ENCODE measurements at regions not wholly inside any gene's neighbourhood (a gene's known extent, or its start where the extent isn't known, plus 50 kb on each side); places are given as distances from the start of the nearest gene placed in this dataset.

GRCh38 chr16:79869304-79870015 is 268.9 kb upstream of the MAF start:
- H3K9ac ChIP-seq (ENCODE audit: low read depth, low read length): no peak overlapping the region
- no peaks in the 10 kb centered on the region for H3K9me3 ChIP-seq (ENCODE audit: insufficient read depth, low read depth, low read length)
- 92% methylated on average over 4 of the region's 4 CpGs for whole genome bisulfite sequencing
- no peaks in the 10 kb centered on the region for H3K27me3 ChIP-seq (ENCODE audit: insufficient read depth, low read length)
- no peaks in the 10 kb centered on the region for H3K36me3 ChIP-seq (ENCODE audit: insufficient read depth, low read length)
- no peak overlapping the region for H3K27ac ChIP-seq (ENCODE audit: low read depth, low read length)
- no peaks in the 10 kb centered on the region for H3K4me1 ChIP-seq (ENCODE audit: insufficient read depth, low read length)
- no peak overlapping the region for H3K4me3 ChIP-seq (ENCODE audit: low read length)

- H3K27me3 ChIP-seq (ENCODE audit: insufficient read depth, low read length): no peaks in the 10 kb centered on the region
- H3K36me3 ChIP-seq (ENCODE audit: insufficient read depth, low read length): no peaks in the 10 kb centered on the region
- no peaks in the 10 kb centered on the region for H3K9me3 ChIP-seq (ENCODE audit: insufficient read depth, low read depth, low read length)
- no peak overlapping the region for H3K9ac ChIP-seq (ENCODE audit: low read depth, low read length)
- 98% methylated on average over 2 of the region's 2 CpGs for WGBS
- no peak overlapping the region for H3K4me3 ChIP-seq (ENCODE audit: low read length)
- no peaks in the 10 kb centered on the region for H3K4me1 ChIP-seq (ENCODE audit: insufficient read depth, low read length)
- H3K27ac ChIP-seq (ENCODE audit: low read depth, low read length): no peak overlapping the region
Measured at GRCh38 chr16:79868841-79869240, 268.3 kb upstream of the MAF start.

- no peak overlapping the region for H3K4me3 ChIP-seq (ENCODE audit: low read length)
- no peaks in the 10 kb centered on the region for H3K27me3 ChIP-seq (ENCODE audit: insufficient read depth, low read length)
- no peak overlapping the region for H3K9ac ChIP-seq (ENCODE audit: low read depth, low read length)
- no peak overlapping the region for H3K27ac ChIP-seq (ENCODE audit: low read depth, low read length)
- 89% methylated on average over 3 of the region's 4 CpGs for WGBS
- no peaks in the 10 kb centered on the region for H3K4me1 ChIP-seq (ENCODE audit: insufficient read depth, low read length)
- no peaks in the 10 kb centered on the region for H3K9me3 ChIP-seq (ENCODE audit: insufficient read depth, low read depth, low read length)
- H3K36me3 ChIP-seq (ENCODE audit: insufficient read depth, low read length): no peaks in the 10 kb centered on the region
Measured at GRCh38 chr16:79867425-79867997, 267.0 kb upstream of the MAF start.

GRCh38 chr16:79865918-79866317 is 265.4 kb upstream of the MAF start:
- H3K27me3 ChIP-seq (ENCODE audit: insufficient read depth, low read length): no peaks in the 10 kb centered on the region
- H3K9me3 ChIP-seq (ENCODE audit: insufficient read depth, low read depth, low read length): no peaks in the 10 kb centered on the region
- H3K9ac ChIP-seq (ENCODE audit: low read depth, low read length): no peak overlapping the region
- no peaks in the 10 kb centered on the region for H3K4me1 ChIP-seq (ENCODE audit: insufficient read depth, low read length)
- no peak overlapping the region for H3K27ac ChIP-seq (ENCODE audit: low read depth, low read length)
- no peak overlapping the region for H3K4me3 ChIP-seq (ENCODE audit: low read length)
- WGBS: 96% methylated on average over 6 of the region's 6 CpGs
- H3K36me3 ChIP-seq (ENCODE audit: insufficient read depth, low read length): no peaks in the 10 kb centered on the region

GRCh38 chr16:79864781-79865391 is 264.3 kb upstream of the MAF start:
- Histone ChIP-seq H3K27me3 (ENCODE audit: insufficient read depth, low read length) (no peaks in the 10 kb centered on the region), H3K36me3 (ENCODE audit: insufficient read depth, low read length) (no peaks in the 10 kb centered on the region), H3K27ac (ENCODE audit: low read depth, low read length) (no peak overlapping the region), H3K4me1 (ENCODE audit: insufficient read depth, low read length) (no peaks in the 10 kb centered on the region), H3K4me3 (ENCODE audit: low read length) (no peak overlapping the region), H3K9ac (ENCODE audit: low read depth, low read length) (no peak overlapping the region), H3K9me3 (ENCODE audit: insufficient read depth, low read depth, low read length) (no peaks in the 10 kb centered on the region)
- WGBS: 95% methylated on average over 7 of the region's 7 CpGs

DNA sequence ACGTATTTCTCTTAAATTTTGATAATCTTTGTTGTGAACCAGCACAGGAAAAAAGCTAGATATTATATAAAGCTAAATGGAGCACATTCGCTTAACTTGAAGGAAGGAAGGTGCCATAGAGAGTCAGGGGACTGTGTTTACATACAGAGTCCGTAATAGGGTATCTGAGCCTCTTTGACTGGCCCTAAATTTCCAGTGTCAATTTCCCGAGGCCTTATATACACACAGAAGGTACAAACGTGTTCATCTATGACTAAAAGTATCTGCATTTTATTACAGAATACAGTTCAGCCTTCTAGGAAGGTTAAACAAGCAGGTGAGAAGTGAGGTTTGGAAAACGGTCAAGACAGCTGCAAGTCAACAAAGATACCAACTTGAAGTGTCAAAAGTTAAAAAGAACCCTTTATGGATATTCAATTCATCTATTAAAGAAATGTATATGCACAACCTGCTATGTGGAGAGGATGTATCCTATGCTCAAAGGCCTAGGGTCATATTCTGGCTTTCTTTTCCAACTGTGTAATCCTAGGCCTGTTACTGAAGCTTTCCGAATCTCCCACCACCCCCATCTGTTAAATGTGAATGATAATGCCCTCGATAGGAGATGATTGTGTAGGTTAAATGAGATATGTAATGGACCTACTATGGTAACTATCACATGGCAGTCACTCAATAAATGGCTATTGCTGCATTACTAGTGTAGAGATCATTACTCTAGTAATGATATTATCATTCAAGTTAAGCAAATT is 263.7 kb upstream of the MAF start:
- Histone ChIP-seq H3K4me3 (ENCODE audit: low read length) (no peak overlapping the region), H3K27ac (ENCODE audit: low read depth, low read length) (no peak overlapping the region), H3K4me1 (ENCODE audit: insufficient read depth, low read length) (no peaks in the 10 kb centered on the region), H3K9ac (ENCODE audit: low read depth, low read length) (no peak overlapping the region), H3K36me3 (ENCODE audit: insufficient read depth, low read length) (no peaks in the 10 kb centered on the region), H3K9me3 (ENCODE audit: insufficient read depth, low read depth, low read length) (no peaks in the 10 kb centered on the region), H3K27me3 (ENCODE audit: insufficient read depth, low read length) (no peaks in the 10 kb centered on the region)
- 94% methylated on average over 5 of the region's 8 CpGs for WGBS

DNA sequence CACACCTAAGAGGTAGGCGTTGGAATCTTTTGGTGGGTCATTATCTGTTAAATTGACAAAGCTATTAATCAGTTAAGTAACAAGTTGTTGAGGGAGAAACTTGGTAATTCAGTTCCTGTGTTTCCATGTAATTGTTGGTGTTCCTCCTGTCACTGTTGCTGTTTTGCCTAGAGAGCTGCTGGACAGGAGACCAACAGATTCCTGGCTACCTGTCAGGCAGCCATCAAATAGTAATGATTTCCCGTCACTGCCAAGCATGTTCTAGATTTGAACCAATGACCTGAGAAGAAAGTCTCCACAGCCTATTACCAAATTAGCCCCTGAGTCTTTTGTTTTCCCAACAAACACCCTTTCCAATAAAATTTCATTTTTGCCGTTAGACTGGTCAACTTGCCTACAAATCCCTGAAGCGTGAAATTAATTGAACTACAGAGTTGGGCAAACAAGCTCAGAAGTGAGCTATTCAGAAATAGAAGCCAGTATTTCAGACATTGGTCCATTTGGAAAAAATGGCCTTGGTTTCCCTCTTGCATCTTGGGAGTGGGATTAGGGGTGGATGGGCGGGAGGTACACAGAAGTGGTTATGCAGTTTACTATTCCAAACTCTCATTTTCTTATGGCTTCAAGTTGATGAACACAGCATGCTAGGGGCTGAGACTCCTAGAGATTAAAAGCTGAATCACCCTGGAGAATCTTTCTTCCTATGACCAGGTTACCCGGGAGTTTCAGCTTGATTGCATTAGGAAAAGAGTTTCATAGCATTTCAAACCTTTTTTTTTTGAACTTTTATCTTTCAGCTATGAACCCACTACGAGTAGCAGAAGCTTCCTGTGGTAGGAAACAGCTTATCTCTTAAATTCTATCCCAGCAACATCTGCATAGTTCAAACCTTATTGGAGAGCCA is 262.8 kb upstream of the MAF start:
- Histone ChIP-seq H3K4me3 (ENCODE audit: low read length) (no peak overlapping the region), H3K9ac (ENCODE audit: low read depth, low read length) (no peak overlapping the region), H3K4me1 (ENCODE audit: insufficient read depth, low read length) (no peaks in the 10 kb centered on the region), H3K9me3 (ENCODE audit: insufficient read depth, low read depth, low read length) (no peaks in the 10 kb centered on the region), H3K36me3 (ENCODE audit: insufficient read depth, low read length) (no peaks in the 10 kb centered on the region), H3K27me3 (ENCODE audit: insufficient read depth, low read length) (no peaks in the 10 kb centered on the region), H3K27ac (ENCODE audit: low read depth, low read length) (no peak overlapping the region)
- 95% methylated on average over 6 of the region's 7 CpGs for WGBS

DNA sequence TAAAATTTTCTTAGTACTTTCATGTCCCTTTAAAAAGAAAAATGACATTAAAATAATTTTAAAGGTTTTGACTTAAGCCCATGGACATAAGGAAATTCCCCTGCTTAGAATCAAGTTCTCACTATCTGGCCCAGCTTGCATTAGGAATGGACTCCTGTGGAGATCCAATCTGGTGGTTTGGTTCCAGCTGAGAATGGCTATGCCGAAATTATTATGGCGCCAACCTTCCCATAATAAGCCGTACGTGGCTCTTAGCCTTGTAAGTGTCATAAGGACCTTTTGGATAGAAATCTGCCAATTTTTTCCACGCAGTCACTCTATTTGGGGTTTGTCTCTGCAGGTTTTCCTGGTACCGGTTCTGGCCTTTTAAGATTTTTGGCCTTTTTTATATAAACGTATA is 262.1 kb upstream of the MAF start:
- 98% methylated on average over 7 of the region's 7 CpGs for WGBS
- Histone ChIP-seq H3K9me3 (ENCODE audit: insufficient read depth, low read depth, low read length) (no peaks in the 10 kb centered on the region), H3K9ac (ENCODE audit: low read depth, low read length) (no peak overlapping the region), H3K4me3 (ENCODE audit: low read length) (no peak overlapping the region), H3K27ac (ENCODE audit: low read depth, low read length) (no peak overlapping the region), H3K27me3 (ENCODE audit: insufficient read depth, low read length) (no peaks in the 10 kb centered on the region), H3K36me3 (ENCODE audit: insufficient read depth, low read length) (no peaks in the 10 kb centered on the region), H3K4me1 (ENCODE audit: insufficient read depth, low read length) (no peaks in the 10 kb centered on the region)

DNA sequence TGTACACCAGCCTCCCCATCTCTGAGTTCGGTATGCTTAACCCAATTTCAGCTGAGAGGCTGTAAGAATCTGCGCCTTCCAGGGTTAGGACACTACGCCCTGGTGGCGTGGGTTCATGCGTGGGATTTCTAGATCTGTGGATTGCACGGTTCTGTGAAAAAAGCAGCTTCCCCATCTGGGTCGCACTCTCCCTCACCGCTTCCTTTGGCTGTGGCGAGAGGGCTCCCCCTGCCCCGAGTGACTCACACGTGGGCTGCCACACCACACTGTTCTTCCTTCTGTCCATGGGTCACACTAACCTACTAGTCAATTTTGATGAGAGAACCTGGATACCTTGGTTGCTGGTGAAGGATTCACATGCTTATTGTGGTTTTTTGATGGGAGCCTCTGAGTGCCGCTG is 256.0 kb upstream of the MAF start:
- H3K9ac ChIP-seq (ENCODE audit: low read depth, low read length): no peak overlapping the region
- 93% methylated on average over 12 of the region's 12 CpGs for WGBS
- no peaks in the 10 kb centered on the region for H3K36me3 ChIP-seq (ENCODE audit: insufficient read depth, low read length)
- peaks cover 10% of the 10 kb centered on the region; the same call in 1 of the 2 replicates for H3K9me3 ChIP-seq (ENCODE audit: insufficient read depth, low read depth, low read length)
- no peaks in the 10 kb centered on the region for H3K4me1 ChIP-seq (ENCODE audit: insufficient read depth, low read length)
- H3K27ac ChIP-seq (ENCODE audit: low read depth, low read length): no peak overlapping the region
- H3K4me3 ChIP-seq (ENCODE audit: low read length): no peak overlapping the region
- no peaks in the 10 kb centered on the region for H3K27me3 ChIP-seq (ENCODE audit: insufficient read depth, low read length)

DNA sequence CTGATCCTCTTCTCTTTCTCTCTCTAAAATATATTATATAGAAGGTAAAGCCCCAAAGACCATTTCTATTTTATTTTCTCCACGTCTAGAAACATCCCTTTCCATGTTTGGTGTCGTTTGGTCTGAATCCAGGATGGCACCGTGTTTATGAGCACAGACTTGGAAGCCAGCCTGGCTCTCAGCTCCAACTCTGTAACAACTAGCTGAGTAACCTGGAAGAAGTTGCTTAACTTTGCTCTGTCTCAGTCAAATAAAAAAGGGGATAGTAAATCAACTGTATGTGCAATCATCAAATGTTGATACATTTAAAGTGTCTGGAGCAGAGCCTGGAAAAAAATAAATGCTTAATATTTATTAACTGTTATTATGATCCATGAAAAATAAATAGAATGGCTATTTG is 249.8 kb upstream of the MAF start:
- no peak overlapping the region for H3K4me3 ChIP-seq (ENCODE audit: low read length)
- no peaks in the 10 kb centered on the region for H3K4me1 ChIP-seq (ENCODE audit: insufficient read depth, low read length)
- no peaks in the 10 kb centered on the region for H3K27me3 ChIP-seq (ENCODE audit: insufficient read depth, low read length)
- no peak overlapping the region for H3K27ac ChIP-seq (ENCODE audit: low read depth, low read length)
- H3K36me3 ChIP-seq (ENCODE audit: insufficient read depth, low read length): no peaks in the 10 kb centered on the region
- WGBS: 96% methylated on average over 3 of the region's 3 CpGs
- H3K9ac ChIP-seq (ENCODE audit: low read depth, low read length): no peak overlapping the region
- H3K9me3 ChIP-seq (ENCODE audit: insufficient read depth, low read depth, low read length): 0 out of 2 replicates have a peak, but pooled peaks cover 2% of the 10 kb centered on the region
